Femur (tissue), 1 donor: ENCODE measurements at regions not wholly inside any gene's neighbourhood (a gene's known extent, or its start where the extent isn't known, plus 50 kb on each side); places are given as distances from the start of the nearest gene placed in this dataset.
"Not testable (repeated sequence)": the region's sequence is repeated elsewhere in the genome, so short reads cannot be mapped to it uniquely, and the experiment has no call there.

Experiments used
- DNase-seq: peaks from one replicate; pipeline ENCODE4 v3.0.0-alpha.2; 2017

DNA sequence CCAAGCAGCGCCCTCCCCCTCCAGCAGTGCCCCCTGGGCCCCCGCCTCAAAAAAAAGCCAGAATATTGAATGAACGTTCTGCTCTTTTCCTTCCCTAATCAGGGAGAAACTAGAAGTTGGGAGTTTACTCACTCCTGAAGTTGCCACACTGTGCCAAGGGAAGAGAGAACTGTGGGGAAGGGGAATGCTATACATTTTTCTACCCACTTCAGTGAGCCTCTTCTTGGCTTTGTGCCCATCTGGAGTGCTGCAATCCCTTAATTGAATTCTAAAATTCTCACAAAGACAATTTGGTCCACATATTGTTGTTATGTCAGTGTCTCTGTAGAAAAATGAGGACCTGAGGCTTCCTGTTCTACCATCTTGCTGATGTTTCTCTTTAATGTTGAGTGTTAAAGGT is 443.7 kb downstream of the DIRAS2 start:
- DNase-seq, result no peak

DNA sequence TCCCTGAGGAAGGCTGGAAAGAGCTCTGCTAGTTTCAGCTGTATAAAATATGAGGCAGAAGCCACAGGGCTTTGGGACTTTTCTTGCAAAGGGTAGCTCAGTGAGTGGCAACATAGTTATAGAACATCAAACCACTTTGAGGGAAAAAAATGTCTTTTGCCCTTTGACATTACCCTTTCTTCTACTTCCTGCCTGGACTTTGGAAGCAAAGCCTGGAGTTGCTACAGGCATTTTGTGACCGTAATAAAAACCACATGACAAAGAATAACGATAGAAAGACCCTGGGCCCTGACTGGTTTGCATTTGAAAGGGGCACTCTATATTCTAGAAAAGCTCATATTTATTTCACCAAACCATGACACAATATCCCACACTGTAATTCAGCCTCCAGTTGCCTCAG is 440.9 kb downstream of the DIRAS2 start:
- no peak for DNase-seq

DNA sequence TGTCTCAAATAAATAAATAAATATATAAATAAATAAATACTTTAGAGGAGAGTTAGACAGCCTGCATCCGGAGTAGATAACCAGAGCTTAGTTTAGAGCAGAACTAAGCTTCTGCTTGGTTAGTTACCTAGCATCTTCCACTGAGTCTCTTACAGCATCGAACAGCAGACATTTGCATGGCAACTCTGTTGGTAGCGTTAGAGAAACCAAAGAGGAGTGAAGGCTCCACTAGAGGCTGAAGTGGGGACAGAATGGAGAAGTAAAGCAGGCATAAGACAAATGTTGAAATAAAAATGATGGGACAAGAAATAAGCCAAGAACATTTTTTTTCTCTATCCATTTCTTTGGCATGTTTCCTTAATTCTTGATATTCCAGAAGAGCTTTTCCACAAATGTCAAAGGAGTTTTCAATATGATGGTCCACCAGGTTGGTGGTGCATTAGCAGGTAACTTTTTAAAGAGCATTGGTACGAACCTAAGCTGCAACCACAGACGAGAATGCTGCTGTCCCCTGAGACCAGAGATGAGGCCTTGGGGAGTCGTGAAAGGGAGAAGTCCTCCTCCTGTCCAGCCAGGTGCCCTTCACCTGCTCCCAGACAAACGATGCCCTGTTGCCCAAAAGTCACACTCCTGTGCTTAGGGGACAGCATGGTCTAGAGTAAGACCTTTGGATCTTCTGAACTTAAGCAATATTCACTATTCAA is 438.3 kb downstream of the DIRAS2 start:
- DNase-seq, result no peak

DNA sequence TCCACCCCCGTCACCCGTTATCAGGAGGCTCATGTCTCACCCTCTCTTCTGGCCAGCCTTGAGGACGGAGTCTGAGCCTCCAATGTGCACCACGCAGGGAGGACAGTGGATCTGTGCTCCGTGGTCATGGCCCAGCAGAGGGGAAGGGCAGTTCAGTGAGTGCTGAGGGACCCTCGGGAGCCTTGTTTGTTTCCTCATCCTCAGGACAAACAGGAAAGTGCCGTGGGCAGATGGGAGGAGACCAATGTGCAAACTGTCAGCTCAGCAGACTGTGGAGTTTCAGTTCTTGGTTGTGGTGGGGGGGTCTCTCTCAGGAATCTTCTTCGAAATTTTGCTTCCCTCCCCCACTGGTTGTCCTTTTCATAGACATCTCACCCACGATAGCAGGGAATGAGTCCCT is 429.6 kb downstream of the DIRAS2 start:
- peak; percentile 18 for DNase-seq

DNA sequence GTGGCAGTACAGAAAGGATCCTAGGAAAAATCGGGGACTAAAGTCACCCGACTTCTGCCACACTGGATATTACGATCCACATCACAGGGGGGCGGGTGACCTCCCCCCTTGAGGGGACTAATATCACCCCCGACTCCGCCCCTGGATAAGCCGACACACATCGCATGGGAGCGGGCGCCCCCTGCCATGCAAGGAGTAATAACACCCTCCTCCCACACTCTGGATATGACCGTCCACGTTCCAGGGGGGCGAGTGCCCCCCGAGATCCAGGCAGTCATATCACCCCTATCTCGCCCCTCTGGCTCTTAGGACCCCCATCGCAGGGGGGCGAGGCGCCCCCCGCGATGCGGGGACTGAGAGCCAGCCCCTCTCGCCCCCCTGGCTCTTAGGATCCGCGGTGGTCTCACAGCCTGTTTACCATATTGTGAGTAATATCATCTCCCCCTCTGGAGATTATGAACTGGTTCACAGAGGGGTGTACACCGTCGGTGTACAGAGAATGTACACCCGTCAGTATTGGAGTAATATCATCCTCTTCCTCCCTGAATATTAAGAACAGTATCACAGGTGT is 423.0 kb downstream of the DIRAS2 start:
- DNase-seq, result no peak

DNA sequence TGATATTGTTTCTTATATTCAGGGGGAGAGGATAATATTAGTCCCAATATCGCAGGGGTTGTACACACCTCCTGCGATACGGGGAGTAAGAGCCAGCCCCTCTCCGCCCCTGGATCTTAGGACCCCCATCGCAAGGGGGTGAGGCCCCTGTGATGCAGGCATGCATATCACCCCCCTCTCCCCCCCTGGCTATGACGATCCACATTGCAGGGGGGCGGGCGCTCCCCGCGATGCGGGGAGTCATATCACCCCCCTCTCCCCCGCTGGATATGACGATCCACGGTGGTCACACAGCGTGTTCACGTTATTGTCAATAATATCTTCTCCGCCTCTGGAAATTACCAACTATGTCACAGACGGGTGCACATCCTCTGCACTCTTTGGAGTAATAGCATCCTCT is 420.7 kb downstream of the DIRAS2 start:
- not testable (repeated sequence) for DNase-seq

DNA sequence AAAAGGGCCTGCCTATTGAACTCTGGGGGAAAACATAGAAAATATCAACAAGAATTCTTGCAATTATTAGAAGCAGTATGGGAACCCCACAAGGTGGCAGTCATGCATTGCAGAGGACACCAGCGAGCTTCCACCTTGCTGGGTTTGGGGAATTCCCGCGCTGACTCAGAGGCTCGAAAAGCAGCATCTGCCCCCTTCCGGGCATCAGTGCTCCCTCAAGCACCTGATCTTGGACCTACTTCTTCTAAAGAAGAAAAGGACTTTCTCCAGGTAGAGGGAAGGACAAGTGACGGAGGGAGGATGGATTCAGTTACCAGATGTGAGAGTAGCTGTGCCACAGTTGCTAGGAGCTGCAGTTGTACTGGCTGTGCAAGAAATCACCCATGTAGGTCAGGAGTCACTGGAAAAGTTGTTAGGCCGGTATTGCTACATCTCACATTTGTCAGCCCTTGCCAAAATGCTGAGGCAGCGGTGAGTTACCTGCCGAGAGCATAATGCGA is 415.7 kb downstream of the DIRAS2 start:
- DNase-seq, result peak; percentile 34

DNA sequence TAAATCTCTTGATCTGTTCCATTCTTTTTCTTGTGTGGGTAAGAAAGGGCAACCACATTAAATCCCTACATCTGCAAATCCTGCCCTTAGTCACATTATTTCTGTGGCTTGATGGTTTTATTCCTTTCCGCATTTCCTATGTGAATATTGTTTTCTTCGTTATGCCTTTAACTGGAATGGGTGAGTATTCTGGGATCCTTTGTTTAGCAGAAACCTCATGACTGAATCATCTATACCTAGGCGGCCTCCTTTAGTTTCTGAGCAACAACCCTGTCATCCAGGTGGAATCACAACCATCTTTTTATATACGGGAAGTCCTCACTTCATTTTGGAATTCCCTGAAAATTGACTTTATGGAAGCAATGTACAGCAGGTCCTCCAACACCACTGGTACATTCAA is 409.5 kb downstream of the DIRAS2 start:
- not testable (repeated sequence) for DNase-seq

DNA sequence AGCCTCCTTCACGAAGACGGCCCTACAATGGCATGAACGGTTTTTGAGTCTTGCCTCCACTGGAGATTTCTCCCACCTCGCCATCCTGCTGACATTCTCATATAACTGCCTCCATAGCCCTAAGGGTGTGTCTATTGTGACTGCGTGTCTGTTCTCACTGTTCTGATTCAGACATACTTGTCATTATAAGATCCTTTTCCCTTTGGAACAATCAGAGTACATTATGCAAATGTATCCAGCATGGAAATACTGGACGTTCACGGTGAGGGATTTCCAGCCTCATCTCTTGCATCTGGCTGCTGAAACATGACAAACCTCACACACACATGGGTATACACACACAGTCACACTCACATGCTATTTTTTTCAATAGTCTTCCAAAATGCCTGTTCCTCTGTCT is 402.1 kb downstream of the DIRAS2 start:
- no peak for DNase-seq

DNA sequence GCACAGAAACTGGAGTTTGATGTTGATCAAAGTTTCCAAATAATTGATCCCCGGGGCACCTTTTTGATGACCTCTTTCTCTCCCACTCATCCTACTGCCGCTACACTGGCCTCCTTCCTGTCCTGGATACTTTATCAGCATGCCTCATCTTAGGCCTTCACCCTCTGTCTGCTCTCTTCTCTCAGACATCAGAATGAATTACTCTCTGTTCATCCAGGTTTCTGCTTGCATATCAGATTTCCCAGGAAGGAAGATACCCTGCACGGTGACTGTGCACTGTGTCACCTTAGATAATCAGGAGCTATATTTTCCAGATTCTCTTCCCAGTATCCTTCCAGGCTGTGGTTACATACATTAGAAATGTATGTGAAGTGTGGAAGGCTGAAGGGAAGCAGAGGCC is 397.0 kb downstream of the DIRAS2 start:
- no peak for DNase-seq

DNA sequence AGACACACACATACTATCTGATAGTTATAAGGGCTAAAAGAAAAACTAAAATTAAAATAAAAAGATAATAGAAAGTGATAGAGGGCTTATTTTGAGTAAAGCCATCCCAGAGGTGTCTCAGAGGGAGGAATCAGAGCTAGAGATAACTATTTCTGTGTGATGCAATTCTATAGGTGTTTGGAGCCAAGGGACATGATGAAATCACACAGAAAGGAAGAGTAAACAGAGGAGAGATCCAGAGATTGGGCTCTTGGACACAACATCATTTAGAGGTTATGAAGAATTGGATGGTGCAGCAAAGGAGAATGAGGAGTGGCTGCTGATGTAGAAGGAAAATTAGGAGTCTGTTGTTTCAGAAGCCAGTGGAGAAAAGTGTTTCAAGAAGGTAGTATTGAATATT is 393.5 kb downstream of the DIRAS2 start:
- DNase-seq, result no peak

DNA sequence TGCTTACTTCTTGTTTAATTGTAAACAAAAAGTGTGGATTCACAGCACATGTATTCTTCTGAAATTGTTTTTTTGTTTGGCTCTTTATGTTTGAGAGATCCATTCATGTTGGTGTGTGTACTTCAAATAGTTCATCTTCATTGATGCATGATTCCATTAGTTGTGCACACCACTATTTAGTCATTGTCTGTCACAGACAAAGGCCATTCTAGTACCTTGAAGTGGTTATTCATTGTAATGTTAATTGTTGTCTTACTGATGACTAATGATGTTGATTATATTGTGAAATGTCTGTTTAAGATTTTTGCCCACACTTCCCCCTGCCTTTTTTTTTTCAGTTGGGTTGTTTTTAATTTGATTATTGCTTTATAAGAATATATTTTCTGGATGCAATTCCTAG is 391.3 kb downstream of the DIRAS2 start:
- DNase-seq, result no peak

DNA sequence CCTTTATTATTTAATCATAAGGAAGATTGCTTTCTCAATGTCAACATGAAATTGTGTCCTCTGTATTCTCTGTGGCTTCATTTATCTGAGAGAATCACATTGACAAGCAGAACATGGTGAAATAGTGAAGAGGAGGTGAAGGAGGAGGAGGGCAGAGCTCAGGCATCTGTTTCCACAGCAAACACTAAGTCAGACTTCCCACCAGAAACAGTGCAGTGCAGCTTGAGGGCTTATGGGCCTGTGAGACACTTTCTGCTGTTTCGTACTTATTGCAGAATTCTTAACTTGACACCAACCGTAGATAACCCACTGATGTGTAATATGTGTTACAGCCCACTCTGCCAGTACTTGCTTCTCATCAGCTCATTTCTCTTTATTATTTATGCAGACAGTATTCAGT is 386.3 kb downstream of the DIRAS2 start:
- no peak for DNase-seq

DNA sequence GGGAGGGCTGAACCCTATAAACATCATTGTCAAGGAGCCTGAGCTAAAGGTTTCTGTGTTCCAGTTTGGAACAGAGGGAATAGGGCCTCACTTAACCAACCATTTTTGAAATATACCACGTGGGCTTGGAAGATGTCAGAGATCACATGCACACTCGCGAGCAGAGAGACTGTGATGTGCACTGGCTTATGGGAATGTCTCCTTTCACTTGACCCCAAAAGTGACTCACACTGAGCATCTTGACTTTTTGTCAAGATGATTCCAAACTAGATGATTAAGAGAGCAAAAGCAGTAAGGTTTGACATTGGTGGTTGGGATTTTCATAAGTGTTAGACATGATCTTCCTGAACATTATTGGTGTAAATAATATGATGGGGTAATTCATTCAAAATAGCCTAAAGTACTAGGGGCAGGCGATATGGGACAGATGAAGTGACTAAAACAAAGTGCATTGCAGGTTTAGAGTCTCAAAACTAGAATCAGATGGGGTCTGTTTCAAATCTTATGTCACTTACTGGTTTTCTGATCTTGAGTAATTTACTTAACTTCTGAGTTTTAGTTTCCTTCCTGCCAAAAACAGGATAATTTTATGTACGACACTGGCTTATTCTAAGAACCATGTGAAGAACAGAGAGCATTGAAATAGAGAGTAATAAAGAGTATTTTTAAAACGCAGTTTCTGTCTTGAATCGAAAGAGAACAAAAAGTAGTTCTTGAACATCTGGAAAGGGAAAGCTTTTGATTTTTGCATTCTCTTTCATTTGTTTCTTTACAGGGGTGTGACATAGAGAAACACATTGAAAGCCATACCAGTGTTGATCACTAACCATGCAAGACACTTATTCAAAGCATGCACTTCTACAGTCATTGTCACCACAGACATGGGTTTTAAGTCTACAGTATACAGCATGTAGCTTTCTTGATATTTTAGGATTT is 383.0 kb downstream of the DIRAS2 start:
- no peak for DNase-seq

DNA sequence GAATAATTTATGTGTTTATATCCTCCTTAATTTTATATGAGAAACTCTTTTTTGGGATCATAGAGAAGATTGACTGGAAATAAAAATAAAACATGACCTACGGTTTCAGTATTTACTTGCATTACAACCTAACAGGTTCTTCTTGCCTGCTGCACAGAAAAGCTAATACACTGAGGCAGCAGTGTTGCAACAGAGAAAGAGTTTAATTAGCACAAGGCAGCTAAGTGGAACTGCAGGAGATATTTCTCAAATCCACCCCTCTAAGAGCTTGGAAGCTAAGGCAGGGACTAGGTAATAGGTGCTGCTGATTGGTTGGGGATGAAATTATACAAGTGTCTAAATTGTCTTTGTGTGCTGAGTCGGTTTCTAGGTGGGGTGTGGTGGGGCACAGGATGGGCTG is 380.9 kb downstream of the DIRAS2 start:
- DNase-seq, result no peak

DNA sequence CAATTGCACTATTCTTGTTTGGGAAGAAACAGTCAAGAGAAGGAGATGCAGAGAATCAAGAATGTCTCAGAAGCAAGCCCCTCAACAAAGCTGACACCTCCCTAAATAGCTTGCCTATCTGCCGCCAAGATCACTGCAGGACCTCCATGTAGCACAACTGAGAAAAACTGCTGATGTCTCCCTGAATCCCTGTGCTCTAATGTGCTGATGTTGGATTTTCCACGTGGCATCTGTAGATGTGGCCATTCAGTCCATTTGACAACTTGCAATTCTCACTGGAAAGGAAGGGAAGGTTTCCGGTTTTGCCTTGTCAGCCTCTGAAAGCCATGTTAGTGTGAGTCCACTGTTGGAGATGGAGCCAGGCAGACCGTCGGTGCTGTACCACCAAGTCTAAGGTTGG is 374.0 kb downstream of the DIRAS2 start:
- no peak for DNase-seq

DNA sequence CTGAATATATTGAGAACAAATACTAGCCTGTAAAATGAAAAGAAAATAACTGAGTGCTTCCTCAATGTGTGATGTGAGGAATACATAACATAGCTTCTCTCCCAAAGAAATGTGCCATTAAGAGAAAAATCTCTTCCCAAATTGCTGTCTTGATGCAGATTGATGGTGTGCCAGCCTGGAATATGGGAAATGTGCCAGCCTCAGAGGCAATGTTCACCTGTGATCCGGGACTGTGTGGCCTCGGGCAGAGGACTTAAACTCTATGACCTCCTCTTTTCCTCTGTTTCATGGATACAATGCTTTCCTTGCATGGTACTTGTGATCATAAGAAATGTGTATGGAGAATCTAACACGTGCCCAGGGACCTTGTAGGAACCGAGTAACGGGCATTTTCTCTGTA is 370.9 kb downstream of the DIRAS2 start:
- no peak for DNase-seq

DNA sequence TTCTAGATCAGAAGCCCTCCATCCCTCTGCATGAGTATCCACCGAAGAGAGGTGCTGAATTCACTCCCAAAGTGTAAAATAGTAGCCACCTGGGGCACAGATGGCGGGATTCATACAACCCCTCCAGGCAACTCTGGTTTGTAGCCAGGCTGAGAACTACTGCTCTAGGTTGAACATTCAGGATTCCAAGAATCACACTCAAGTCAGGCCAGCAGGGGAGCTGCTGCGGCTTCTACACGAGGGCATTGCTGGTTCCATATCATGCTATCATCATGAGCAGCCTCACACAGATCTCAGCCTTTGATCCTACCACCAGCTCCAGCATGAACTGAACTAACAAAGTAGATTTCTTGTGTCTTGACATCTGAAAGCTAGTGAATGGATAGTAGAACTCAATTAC is 367.9 kb downstream of the DIRAS2 start:
- DNase-seq, result no peak

DNA sequence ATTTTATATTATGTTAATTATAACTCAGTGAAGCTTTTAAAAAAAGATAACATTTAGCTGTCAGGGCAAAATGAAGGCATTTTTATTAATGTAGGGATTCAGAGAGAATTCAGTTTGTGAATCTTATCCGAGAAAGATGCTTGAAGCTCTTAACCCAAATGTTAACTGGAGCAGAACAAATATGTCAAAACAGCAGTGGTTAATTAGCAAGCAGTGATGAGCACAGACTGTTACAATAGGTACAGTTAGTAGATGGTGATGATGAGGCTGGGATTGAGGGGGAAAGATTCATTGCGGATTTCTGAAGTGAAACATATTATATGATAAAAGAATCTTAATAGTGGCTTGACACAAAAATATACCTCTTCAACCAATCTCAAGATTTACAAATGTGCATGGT is 356.7 kb downstream of the DIRAS2 start:
- DNase-seq, result no peak

DNA sequence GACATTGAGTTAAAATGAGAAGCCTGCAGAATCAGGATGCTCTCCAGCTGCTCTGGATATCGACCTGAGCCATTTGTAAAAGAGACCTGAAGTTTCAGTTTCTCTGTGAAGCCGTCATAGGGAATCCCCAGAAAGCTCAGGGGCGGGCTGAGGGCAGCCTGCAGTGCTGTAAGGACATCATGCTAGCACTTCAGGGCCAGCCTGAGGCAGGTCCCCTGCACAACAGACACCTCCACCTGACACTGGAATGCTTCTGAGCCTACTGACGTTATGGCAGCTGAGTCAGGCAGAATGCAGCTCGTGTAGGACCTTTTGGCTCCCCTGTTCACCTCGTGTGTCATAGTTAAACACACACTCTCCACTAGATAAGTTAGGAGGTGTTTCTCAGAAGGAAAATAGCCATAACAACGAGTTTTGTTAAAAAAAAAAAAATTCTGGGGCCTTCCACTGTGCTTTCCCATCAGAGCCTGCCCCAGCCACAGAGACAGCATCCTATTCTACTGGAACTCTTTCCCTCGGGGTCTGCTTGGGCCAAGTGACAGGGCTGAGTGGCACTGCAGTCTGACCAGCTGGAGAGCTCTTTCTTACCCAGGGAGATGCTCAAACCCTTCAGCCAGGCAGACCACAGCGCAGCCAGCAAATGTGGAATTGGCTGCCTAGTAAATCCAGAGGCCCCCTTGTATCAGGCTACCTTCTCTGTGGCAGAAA is 354.9 kb downstream of the DIRAS2 start:
- DNase-seq, result no peak

DNA sequence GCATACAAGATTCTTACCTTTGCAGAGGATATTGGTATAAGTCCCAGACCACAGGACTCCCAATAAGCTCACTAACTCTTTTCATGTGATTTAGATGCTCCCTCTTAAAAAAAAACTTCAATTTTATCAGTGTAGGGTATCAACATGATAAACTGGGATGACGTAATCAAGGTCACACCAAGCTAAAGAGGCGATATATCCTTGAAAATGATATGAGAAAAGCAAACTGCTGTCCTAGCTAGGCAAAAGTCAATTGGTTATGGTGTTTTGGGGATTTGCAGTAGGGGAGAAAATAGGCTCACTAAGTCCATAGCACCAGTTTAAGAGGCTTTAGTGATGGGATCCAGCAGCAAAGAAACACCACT is 354.4 kb downstream of the DIRAS2 start:
- DNase-seq, result no peak

DNA sequence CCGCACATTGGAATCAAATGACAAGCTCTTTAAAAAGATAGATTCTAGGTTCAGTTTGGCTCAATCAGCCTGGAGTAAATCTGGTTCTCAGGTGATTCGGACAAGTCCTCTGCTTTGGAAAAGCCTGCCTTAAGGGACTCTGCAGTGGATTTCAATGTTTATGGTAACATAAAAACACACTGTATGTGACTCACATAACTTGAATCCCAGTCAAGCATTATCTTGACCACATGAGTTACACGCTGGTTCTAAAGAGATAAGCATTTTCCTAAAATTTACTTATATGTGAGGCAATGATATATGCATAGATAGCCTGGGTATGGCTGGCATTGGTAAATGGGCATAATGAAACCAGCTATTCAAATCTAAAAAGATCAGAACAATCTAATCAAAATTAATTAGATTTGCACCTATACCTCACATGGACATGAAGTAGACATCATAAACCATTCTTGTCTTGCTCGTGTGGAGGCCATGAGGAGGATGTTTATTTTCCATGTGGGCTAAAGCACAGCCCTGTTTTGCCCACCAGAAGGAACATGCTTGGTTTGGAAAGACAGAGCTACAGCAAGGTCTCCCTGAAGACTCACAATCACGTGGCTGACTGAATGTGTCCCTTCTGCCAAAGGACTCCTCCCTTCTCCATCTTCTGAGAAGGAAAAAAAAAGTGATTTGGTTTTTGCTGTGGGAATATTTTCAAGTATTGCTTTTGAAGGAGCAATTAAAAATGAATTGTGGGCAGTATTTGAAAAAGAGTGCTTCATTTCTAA is 351.7 kb downstream of the DIRAS2 start:
- no peak for DNase-seq
